ENCODE measurements at regions not wholly inside any gene's neighbourhood (a gene's known extent, or its start where the extent isn't known, plus 50 kb on each side); places are given as distances from the start of the nearest gene placed in this dataset.
"Not testable (repeated sequence)": the region's sequence is repeated elsewhere in the genome, so short reads cannot be mapped to it uniquely, and the experiment has no call there.

GRCh38 chr5:100026606-100027005, 508.6 kb upstream of the FAM174A start:
- H3K4me3 ChIP-seq (ENCODE audit: low read depth, low read length), result no peak overlapping the region
- no peaks in the 10 kb centered on the region for H3K27me3 ChIP-seq
- H3K4me1 ChIP-seq, result no peaks in the 10 kb centered on the region
- no peak for TF ChIP-seq CTCF (IDR thresholded peaks at IDR 0.05; ENCODE audit: low read depth, low read length)
- H3K36me3 ChIP-seq, result no peaks in the 10 kb centered on the region
- no peaks in the 10 kb centered on the region for H3K9me3 ChIP-seq
- no peak for DNase-seq

- no peak for DNase-seq
- H3K9me3 ChIP-seq, result no peaks in the 10 kb centered on the region
- no peak overlapping the region for H3K4me3 ChIP-seq (ENCODE audit: low read depth, low read length)
- H3K36me3 ChIP-seq, result no peaks in the 10 kb centered on the region
- no peaks in the 10 kb centered on the region for H3K4me1 ChIP-seq
- H3K27me3 ChIP-seq, result no peaks in the 10 kb centered on the region
- TF ChIP-seq CTCF (IDR thresholded peaks at IDR 0.05; ENCODE audit: low read depth, low read length), result no peak
These were observed 511.6 kb upstream of the FAM174A start for GRCh38 chr5:100023536-100023935.

- Histone ChIP-seq H3K4me1 (no peaks in the 10 kb centered on the region), H3K36me3 (no peaks in the 10 kb centered on the region), H3K4me3 (ENCODE audit: low read depth, low read length) (no peak overlapping the region), H3K9me3 (no peaks in the 10 kb centered on the region), H3K27me3 (no peaks in the 10 kb centered on the region)
- TF ChIP-seq CTCF (IDR thresholded peaks at IDR 0.05; ENCODE audit: low read depth, low read length), result no peak
- no peak for DNase-seq
These were observed 517.5 kb upstream of the FAM174A start for GRCh38 chr5:100017520-100018262.

- H3K36me3 ChIP-seq; H3K9me3 ChIP-seq; H3K4me1 ChIP-seq; H3K27me3 ChIP-seq; H3K4me3 ChIP-seq (ENCODE audit: low read depth, low read length); DNase-seq: not testable (repeated sequence)
These were observed 521.9 kb upstream of the FAM174A start for GRCh38 chr5:100013305-100013704.

GRCh38 chr5:100011160-100011559, 524.0 kb upstream of the FAM174A start:
- H3K4me3 ChIP-seq (ENCODE audit: low read depth, low read length); H3K36me3 ChIP-seq: not testable (repeated sequence)

GRCh38 chr5:100004969-100005368, 530.2 kb upstream of the FAM174A start:
- no peak overlapping the region for H3K4me3 ChIP-seq (ENCODE audit: low read depth, low read length)
- no peaks in the 10 kb centered on the region for H3K36me3 ChIP-seq
- H3K9me3 ChIP-seq, result no peaks in the 10 kb centered on the region
- TF ChIP-seq CTCF (IDR thresholded peaks at IDR 0.05; ENCODE audit: low read depth, low read length), result no peak
- DNase-seq, result no peak
- H3K4me1 ChIP-seq, result no peaks in the 10 kb centered on the region
- H3K27me3 ChIP-seq, result no peaks in the 10 kb centered on the region

More at GRCh38 chr5:100011160-100011559, 524.0 kb upstream of the FAM174A start:
- H3K4me1 ChIP-seq, DNase-seq, H3K27me3 ChIP-seq, H3K9me3 ChIP-seq: not testable (repeated sequence)

GRCh38 chr5:99998319-99998718, 536.9 kb upstream of the FAM174A start:
- no peak overlapping the region for H3K4me3 ChIP-seq (ENCODE audit: low read depth, low read length)
- H3K9me3 ChIP-seq, result no peaks in the 10 kb centered on the region
- no peaks in the 10 kb centered on the region for H3K36me3 ChIP-seq
- DNase-seq, result no peak
- no peaks in the 10 kb centered on the region for H3K27me3 ChIP-seq
- H3K4me1 ChIP-seq, result no peaks in the 10 kb centered on the region
- no peak for TF ChIP-seq CTCF (IDR thresholded peaks at IDR 0.05; ENCODE audit: low read depth, low read length)
